ENCODE measurements at regions not wholly inside any gene's neighbourhood (a gene's known extent, or its start where the extent isn't known, plus 50 kb on each side); places are given as distances from the start of the nearest gene placed in this dataset.

DNA sequence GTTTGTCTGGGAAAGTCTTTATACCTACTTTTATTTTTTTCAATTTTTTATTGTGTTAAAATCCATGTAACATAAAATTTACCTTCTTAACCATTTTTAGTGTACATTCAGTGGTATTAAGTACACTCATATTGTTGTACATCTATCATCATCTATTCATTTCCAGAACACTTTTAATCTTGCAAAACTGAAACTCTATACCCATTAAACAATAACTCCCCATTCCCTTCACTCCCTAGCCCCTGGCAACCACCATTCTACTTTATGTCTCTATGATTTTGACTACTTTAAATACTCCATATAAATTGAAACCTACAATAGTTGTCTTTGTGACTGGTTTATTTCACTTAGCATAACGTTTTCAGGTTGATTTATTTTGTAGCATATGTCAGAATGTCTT lies 131.9 kb upstream of the SLC38A2 start:
- TF ChIP-seq POLR2AphosphoS5 (IDR thresholded peaks at IDR 0.05; ENCODE audit: low read depth, low read length), result no peak
- TF ChIP-seq POLR2A (IDR thresholded peaks at IDR 0.05; ENCODE audit: low read depth, low read length), result no peak
- TF ChIP-seq PAX5 (IDR thresholded peaks at IDR 0.05; ENCODE audit: insufficient read depth, low read length, severe bottlenecking), result no peak
- TF ChIP-seq TAF1 (IDR thresholded peaks at IDR 0.05; ENCODE audit: low read depth, low read length), result no peak
- TF ChIP-seq SPI1 (IDR thresholded peaks at IDR 0.05; ENCODE audit: low read depth, low read length), result no peak

All from GM12891 (cell line).